Transverse colon (tissue), 4 donors: ENCODE measurements at regions not wholly inside any gene's neighbourhood (a gene's known extent, or its start where the extent isn't known, plus 50 kb on each side); places are given as distances from the start of the nearest gene placed in this dataset.

Source experiments
- POLR2A ChIP-seq: fragments of 450-650 bp; IDR thresholded peaks from one replicate; pipeline ENCODE4 v1.6.1; 2016; ENCODE audit warnings: antibody characterized with exemption, mild to moderate bottlenecking, moderate library complexity
- POLR2AphosphoS5 ChIP-seq, 3 donors: sonication (generic); formaldehyde crosslinking; IDR thresholded peaks; one replicate each; pipeline ENCODE4 v1.6.1; 2016; ENCODE audit warnings: antibody characterized with exemption in 3 of 3
- TF ChIP-seq, protein P1 (sequence below), 5 experiments: fragments of 200-600 bp in 3 of 5; fragments of 450-650 bp in 2 of 5; sonication (generic) in 3 of 5; IDR thresholded peaks; 1 replicate in 2 of 5; 2 replicates in 3 of 5; pipeline ENCODE4 v1.5.1; 2016 to 2017; ENCODE audit warnings: antibody characterized with exemption in 5 of 5, inconsistent platforms in 3 of 5, mild to moderate bottlenecking in 2 of 5, moderate library complexity in 1 of 5

DNA sequence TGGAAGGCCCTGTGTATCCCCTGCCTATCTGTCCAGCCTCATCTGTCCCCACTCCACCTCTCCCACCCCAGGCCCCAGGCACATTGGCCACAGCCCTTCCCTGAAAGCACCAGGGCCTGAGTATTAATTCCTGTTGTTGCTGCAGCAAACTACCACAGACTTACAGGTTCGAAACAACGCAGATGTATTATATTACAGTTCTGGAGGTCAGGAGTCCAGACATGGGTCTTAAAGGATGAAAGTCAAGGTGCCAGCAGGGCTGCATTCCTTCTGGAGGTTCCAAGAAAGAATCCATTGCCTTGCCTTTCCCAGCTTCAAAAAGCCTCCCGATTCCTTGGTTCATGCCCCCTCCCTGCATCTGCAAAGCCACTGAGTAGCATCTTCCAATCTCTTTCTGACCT, 78.7 kb upstream of the LAPTM4A start:
- TF ChIP-seq, protein P1, sequence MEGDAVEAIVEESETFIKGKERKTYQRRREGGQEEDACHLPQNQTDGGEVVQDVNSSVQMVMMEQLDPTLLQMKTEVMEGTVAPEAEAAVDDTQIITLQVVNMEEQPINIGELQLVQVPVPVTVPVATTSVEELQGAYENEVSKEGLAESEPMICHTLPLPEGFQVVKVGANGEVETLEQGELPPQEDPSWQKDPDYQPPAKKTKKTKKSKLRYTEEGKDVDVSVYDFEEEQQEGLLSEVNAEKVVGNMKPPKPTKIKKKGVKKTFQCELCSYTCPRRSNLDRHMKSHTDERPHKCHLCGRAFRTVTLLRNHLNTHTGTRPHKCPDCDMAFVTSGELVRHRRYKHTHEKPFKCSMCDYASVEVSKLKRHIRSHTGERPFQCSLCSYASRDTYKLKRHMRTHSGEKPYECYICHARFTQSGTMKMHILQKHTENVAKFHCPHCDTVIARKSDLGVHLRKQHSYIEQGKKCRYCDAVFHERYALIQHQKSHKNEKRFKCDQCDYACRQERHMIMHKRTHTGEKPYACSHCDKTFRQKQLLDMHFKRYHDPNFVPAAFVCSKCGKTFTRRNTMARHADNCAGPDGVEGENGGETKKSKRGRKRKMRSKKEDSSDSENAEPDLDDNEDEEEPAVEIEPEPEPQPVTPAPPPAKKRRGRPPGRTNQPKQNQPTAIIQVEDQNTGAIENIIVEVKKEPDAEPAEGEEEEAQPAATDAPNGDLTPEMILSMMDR (IDR thresholded peaks at IDR 0.05) = no peak
- no peak for TF ChIP-seq POLR2AphosphoS5 (IDR thresholded peaks at IDR 0.05)
- TF ChIP-seq POLR2A = no peak
